Dermis blood vessel endothelial cell (primary cell): ENCODE measurements at regions not wholly inside any gene's neighbourhood (a gene's known extent, or its start where the extent isn't known, plus 50 kb on each side); places are given as distances from the start of the nearest gene placed in this dataset.
"Not testable (repeated sequence)": the region's sequence is repeated elsewhere in the genome, so short reads cannot be mapped to it uniquely, and the experiment has no call there.

Source experiments
- DNase-seq: peaks from one replicate; pipeline ENCODE4 v3.0.0; 2010

GRCh38 chr18:28735731-28736130 lies 558.8 kb upstream of the CDH2 start:
- peak; percentile 62 for DNase-seq

- DNase-seq, result peak; percentile 6
Measured at GRCh38 chr18:28729321-28729720, 552.4 kb upstream of the CDH2 start.

GRCh38 chr18:28728891-28729290 lies 552.0 kb upstream of the CDH2 start:
- DNase-seq, result no peak

- not testable (repeated sequence) for DNase-seq
Measured at GRCh38 chr18:28727189-28727588, 550.3 kb upstream of the CDH2 start.

GRCh38 chr18:28725876-28726275 lies 548.9 kb upstream of the CDH2 start:
- DNase-seq, result no peak

GRCh38 chr18:28723506-28723905 lies 546.6 kb upstream of the CDH2 start:
- DNase-seq, result no peak

GRCh38 chr18:28718696-28719095 lies 541.8 kb upstream of the CDH2 start:
- no peak for DNase-seq

GRCh38 chr18:28716338-28716737 lies 539.4 kb upstream of the CDH2 start:
- no peak for DNase-seq

GRCh38 chr18:28715206-28715605 lies 538.3 kb upstream of the CDH2 start:
- no peak for DNase-seq

- DNase-seq, result peak; percentile 5
Measured at GRCh38 chr18:28714498-28714897, 537.6 kb upstream of the CDH2 start.

GRCh38 chr18:28712796-28713425 lies 536.0 kb upstream of the CDH2 start:
- DNase-seq, result no peak

- DNase-seq, result no peak
Measured at GRCh38 chr18:28712172-28712571, 535.2 kb upstream of the CDH2 start.

- DNase-seq, result no peak
Measured at GRCh38 chr18:28711096-28711495, 534.2 kb upstream of the CDH2 start.

- no peak for DNase-seq
Measured at GRCh38 chr18:28707006-28707405, 530.1 kb upstream of the CDH2 start.

GRCh38 chr18:28706397-28706796 lies 529.5 kb upstream of the CDH2 start:
- no peak for DNase-seq

GRCh38 chr18:28705482-28705881 lies 528.6 kb upstream of the CDH2 start:
- DNase-seq, result no peak

- no peak for DNase-seq
Measured at GRCh38 chr18:28692337-28692736, 515.4 kb upstream of the CDH2 start.

- DNase-seq, result peak; percentile 60
Measured at GRCh38 chr18:28691496-28691840, 514.5 kb upstream of the CDH2 start.

- DNase-seq, result peak; percentile 25
Measured at GRCh38 chr18:28690836-28691495, 514.0 kb upstream of the CDH2 start.

GRCh38 chr18:28690100-28690499 lies 513.2 kb upstream of the CDH2 start:
- no peak for DNase-seq

GRCh38 chr18:28689588-28689987 lies 512.7 kb upstream of the CDH2 start:
- no peak for DNase-seq

GRCh38 chr18:28684746-28685355 lies 507.9 kb upstream of the CDH2 start:
- DNase-seq, result no peak

- DNase-seq, result no peak
Measured at GRCh38 chr18:28682912-28683311, 506.0 kb upstream of the CDH2 start.

- DNase-seq, result no peak
Measured at GRCh38 chr18:28669165-28669564, 492.2 kb upstream of the CDH2 start.
